BJ (cell line): ENCODE measurements at regions not wholly inside any gene's neighbourhood (a gene's known extent, or its start where the extent isn't known, plus 50 kb on each side); places are given as distances from the start of the nearest gene placed in this dataset.

Experiments
- CTCF ChIA-PET: fragments of 350-600 bp; formaldehyde crosslinking; extraction: SDS; loops from one replicate; lab custom pipeline; 2021; ENCODE audit warnings: antibody characterized with exemption, inconsistent platforms; lab: Yijun Ruan, JAX
- POLR2A ChIA-PET: fragments of 300-600 bp; sonication (Branson Sonifier 250); formaldehyde crosslinking; extraction: SDS; loops from one replicate; lab custom pipeline; 2021; ENCODE audit warnings: antibody characterized with exemption; lab: Charles Lee
- DNase-seq: peaks from one replicate; pipeline ENCODE4 v3.0.0-alpha.2; 2011; ENCODE audit warnings: low read depth
- H3K27me3 ChIP-seq: 2 replicates; pipeline ENCODE4 v1.6.0; 2011; ENCODE audit warnings: low read length; ENCODE audit not compliant: control insufficient read depth, insufficient read depth
- H3K36me3 ChIP-seq: 2 replicates; pipeline ENCODE4 v1.5.1; 2011; ENCODE audit warnings: low read length; ENCODE audit not compliant: control insufficient read depth, insufficient read depth
- H3K4me3 ChIP-seq: 2 replicates; pipeline ENCODE4 v1.5.1; 2011; ENCODE audit warnings: low read depth, mild to moderate bottlenecking, control low read depth, low read length
- TF ChIP-seq, protein P1 (sequence below): IDR thresholded peaks from 2 replicates; pipeline ENCODE4 v1.5.1; 2011; ENCODE audit warnings: low read depth, mild to moderate bottlenecking, control low read depth, inconsistent platforms, low read length, moderate library complexity; ENCODE audit not compliant: insufficient read depth

GRCh38 chr3:151564261-151564660, 103.4 kb upstream of the IGSF10 start:
- TF ChIP-seq, protein P1, sequence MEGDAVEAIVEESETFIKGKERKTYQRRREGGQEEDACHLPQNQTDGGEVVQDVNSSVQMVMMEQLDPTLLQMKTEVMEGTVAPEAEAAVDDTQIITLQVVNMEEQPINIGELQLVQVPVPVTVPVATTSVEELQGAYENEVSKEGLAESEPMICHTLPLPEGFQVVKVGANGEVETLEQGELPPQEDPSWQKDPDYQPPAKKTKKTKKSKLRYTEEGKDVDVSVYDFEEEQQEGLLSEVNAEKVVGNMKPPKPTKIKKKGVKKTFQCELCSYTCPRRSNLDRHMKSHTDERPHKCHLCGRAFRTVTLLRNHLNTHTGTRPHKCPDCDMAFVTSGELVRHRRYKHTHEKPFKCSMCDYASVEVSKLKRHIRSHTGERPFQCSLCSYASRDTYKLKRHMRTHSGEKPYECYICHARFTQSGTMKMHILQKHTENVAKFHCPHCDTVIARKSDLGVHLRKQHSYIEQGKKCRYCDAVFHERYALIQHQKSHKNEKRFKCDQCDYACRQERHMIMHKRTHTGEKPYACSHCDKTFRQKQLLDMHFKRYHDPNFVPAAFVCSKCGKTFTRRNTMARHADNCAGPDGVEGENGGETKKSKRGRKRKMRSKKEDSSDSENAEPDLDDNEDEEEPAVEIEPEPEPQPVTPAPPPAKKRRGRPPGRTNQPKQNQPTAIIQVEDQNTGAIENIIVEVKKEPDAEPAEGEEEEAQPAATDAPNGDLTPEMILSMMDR = no peak
- Histone ChIP-seq H3K36me3 (no peaks in the 10 kb centered on the region), H3K4me3 (no peak overlapping the region), H3K27me3 (no peaks in the 10 kb centered on the region; the same call in 1 of the 2 replicates)
- POLR2A ChIA-PET = no interaction called here
- DNase-seq = no peak
- CTCF ChIA-PET = interaction anchor here (0.7 kb wide), 1 partner anchor 96 kb away, joined by 3 read pairs; no protein-coding TSS in a partner anchor

- no peak for DNase-seq
- TF ChIP-seq, protein P1 = no peak
- POLR2A ChIA-PET = no interaction called here
- Histone ChIP-seq H3K27me3 (no peaks in the 10 kb centered on the region; the same call in 1 of the 2 replicates), H3K4me3 (no peak overlapping the region), H3K36me3 (no peaks in the 10 kb centered on the region)
- CTCF ChIA-PET = no interaction called here
Measured at GRCh38 chr3:151563305-151563704, 102.4 kb upstream of the IGSF10 start.

GRCh38 chr3:151562891-151563290, 102.0 kb upstream of the IGSF10 start:
- Histone ChIP-seq H3K4me3 (no peak overlapping the region), H3K27me3 (no peaks in the 10 kb centered on the region; the same call in 1 of the 2 replicates), H3K36me3 (no peaks in the 10 kb centered on the region)
- DNase-seq = no peak
- POLR2A ChIA-PET = no interaction called here
- CTCF ChIA-PET = no interaction called here
- TF ChIP-seq, protein P1 = no peak

DNA sequence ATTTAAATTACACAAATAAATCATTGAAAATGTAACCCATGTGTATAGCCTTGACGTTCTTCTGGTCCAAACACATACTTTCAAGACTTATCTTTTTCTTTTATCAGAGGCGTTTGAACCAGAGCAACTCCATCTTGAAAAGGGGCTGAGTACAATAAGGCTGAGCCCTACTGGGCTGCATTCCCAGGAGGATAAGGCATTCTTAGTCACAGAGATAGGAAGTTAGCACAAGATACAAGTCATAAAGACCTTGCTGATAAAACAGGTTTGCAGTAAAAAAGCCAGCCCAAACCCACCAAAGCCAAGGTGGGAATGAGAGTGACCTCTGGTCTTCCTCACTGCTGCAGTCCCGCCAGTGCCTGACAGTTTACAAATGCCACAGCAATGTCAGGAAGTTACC, 101.0 kb upstream of the IGSF10 start:
- CTCF ChIA-PET = no interaction called here
- no peak overlapping the region for H3K4me3 ChIP-seq
- POLR2A ChIA-PET = no interaction called here
- DNase-seq = no peak
- TF ChIP-seq, protein P1 = no peak
- no peaks in the 10 kb centered on the region for H3K36me3 ChIP-seq
- H3K27me3 ChIP-seq = no peaks in the 10 kb centered on the region

- Histone ChIP-seq H3K36me3 (no peaks in the 10 kb centered on the region), H3K4me3 (no peak overlapping the region), H3K27me3 (no peaks in the 10 kb centered on the region)
- TF ChIP-seq, protein P1 = no peak
- CTCF ChIA-PET = interaction anchor here (0.9 kb wide), 1 partner anchor 18 kb away, joined by 3 read pairs; no protein-coding TSS in a partner anchor
- POLR2A ChIA-PET = no interaction called here
- no peak for DNase-seq
Measured at GRCh38 chr3:151560738-151561137, 99.9 kb upstream of the IGSF10 start.
